Prostate gland (tissue), 2 donors: ENCODE measurements at regions not wholly inside any gene's neighbourhood (a gene's known extent, or its start where the extent isn't known, plus 50 kb on each side); places are given as distances from the start of the nearest gene placed in this dataset.

Source experiments
- DNase-seq: peaks from one replicate; pipeline ENCODE4 v3.0.0-alpha.2; 2019; ENCODE audit warnings: low spot score
- H3K27ac ChIP-seq, 2 donors: fragments of 200-600 bp; sonication (generic); 2 replicates each; pipeline ENCODE4 v1.5.1; 2017 to 2019
- H3K27me3 ChIP-seq: fragments of 200-600 bp; sonication (generic); replicated peaks from 2 replicates; pipeline ENCODE4 v1.5.1; 2019; ENCODE audit not compliant: insufficient read depth
- H3K36me3 ChIP-seq, 2 donors: fragments of 200-600 bp; sonication (generic); 1 replicate in 1 of 2; 2 replicates in 1 of 2; pipeline versions ENCODE4 v1.5.1 to v1.8.1; 2017 to 2019
- H3K4me1 ChIP-seq: fragments of 200-600 bp; sonication (generic); replicated peaks from 2 replicates; pipeline ENCODE4 v1.5.1; 2019
- H3K4me3 ChIP-seq, 2 donors: fragments of 200-600 bp; sonication (generic); 2 replicates each; pipeline ENCODE4 v1.5.1; 2017 to 2019
- H3K9me3 ChIP-seq: fragments of 200-600 bp; sonication (generic); 2 replicates; pipeline ENCODE4 v1.5.1; 2017
- POLR2A ChIP-seq: fragments of 450-650 bp; IDR thresholded peaks from one replicate; pipeline ENCODE4 v1.6.1; 2016; ENCODE audit warnings: antibody characterized with exemption, mild to moderate bottlenecking
- POLR2AphosphoS5 ChIP-seq: sonication (generic); formaldehyde crosslinking; IDR thresholded peaks from one replicate; pipeline ENCODE4 v1.6.1; 2017; ENCODE audit warnings: antibody characterized with exemption
- WGBS: methylation state at CpG from one replicate; pipeline ENCODE4 v1.1.5; 2018; 5-methylcytosine and 5-hydroxymethylcytosine counted together
- intact Hi-C: fragments of 100-400 bp; cut with DNase I; formaldehyde crosslinking; loops from one replicate; pipeline ENCODE4 v1.14.2; 2022
- TF ChIP-seq, protein P1 (sequence below), 4 experiments: fragments of 200-600 bp in 2 of 4; fragments of 450-650 bp in 2 of 4; sonication (generic) in 2 of 4; IDR thresholded peaks; 1 replicate in 3 of 4; 2 replicates in 1 of 4; pipeline ENCODE4 v1.5.1; 2016 to 2019; ENCODE audit warnings: antibody characterized with exemption in 4 of 4, mild to moderate bottlenecking in 2 of 4, moderate library complexity in 2 of 4

DNA sequence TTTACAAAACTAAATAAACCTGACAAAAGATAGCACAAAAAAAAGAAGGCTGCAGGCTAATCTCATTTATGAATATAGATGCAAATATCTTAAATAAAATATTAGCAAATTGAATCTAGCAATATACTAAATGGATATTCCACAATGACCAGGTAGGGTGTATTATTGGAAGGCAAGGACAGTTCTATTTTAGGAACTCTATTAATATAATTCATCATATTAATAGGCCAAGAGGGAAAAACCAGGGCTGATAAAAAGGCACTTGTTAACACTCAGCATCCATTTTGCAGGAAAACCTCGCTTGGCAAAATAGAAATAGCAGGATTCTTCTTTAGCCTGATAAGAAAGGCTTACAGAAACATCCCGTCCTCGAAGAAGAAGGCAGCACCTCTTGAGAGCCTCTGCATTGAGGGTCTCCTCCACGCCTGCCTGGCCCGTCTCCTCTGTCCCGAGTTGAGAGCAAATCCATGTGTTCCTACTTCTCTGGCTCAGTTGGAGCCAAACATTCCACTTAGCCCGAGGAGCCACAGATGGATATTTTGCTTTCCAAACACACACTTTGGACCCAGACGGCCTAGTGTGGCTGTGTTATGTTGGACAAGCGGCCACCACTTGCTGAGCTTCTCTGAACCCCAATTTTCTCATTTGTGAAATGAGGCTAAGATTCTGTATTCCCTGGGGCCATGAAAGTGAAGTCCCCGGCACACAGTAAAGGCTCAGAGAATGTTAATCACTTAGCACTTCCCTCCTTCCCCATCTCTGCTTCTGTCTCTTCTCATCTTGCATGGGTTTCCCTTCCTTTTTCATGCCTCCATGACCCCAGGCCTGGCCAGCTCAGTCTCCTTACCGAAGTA, 181.8 kb upstream of the MVB12B start:
- intact Hi-C loops: no loop called here
- H3K4me1 ChIP-seq: no peaks in the 10 kb centered on the region
- no peak overlapping the region for H3K27ac ChIP-seq
- H3K9me3 ChIP-seq: no peaks in the 10 kb centered on the region
- DNase-seq: peak; percentile 1
- H3K36me3 ChIP-seq: no peaks in the 10 kb centered on the region
- no peaks in the 10 kb centered on the region for H3K27me3 ChIP-seq
- no peak overlapping the region for H3K4me3 ChIP-seq
- WGBS: 71% methylated on average over 11 of the region's 11 CpGs
- TF ChIP-seq POLR2A: no peak
- TF ChIP-seq POLR2AphosphoS5: no peak
- TF ChIP-seq, protein P1, sequence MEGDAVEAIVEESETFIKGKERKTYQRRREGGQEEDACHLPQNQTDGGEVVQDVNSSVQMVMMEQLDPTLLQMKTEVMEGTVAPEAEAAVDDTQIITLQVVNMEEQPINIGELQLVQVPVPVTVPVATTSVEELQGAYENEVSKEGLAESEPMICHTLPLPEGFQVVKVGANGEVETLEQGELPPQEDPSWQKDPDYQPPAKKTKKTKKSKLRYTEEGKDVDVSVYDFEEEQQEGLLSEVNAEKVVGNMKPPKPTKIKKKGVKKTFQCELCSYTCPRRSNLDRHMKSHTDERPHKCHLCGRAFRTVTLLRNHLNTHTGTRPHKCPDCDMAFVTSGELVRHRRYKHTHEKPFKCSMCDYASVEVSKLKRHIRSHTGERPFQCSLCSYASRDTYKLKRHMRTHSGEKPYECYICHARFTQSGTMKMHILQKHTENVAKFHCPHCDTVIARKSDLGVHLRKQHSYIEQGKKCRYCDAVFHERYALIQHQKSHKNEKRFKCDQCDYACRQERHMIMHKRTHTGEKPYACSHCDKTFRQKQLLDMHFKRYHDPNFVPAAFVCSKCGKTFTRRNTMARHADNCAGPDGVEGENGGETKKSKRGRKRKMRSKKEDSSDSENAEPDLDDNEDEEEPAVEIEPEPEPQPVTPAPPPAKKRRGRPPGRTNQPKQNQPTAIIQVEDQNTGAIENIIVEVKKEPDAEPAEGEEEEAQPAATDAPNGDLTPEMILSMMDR (IDR thresholded peaks at IDR 0.05): no peak

DNA sequence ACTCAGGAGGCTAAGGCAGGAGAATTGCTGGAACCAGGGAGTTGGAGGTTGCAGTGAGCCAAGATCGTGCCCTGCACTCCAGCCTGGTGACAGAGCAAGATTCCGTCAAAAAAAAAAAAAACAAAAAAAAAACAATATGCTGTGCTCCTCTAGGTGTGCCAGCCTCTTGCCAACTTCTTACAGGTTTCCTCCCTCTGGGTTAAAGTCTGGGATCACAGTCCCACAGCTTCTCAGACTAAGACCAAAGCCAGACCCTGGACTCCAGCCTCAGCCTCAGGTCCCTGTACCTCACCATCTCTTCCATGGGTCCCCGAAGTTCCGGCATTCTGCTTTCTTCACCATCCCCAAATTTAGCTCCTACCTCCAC, 180.8 kb upstream of the MVB12B start:
- 75% methylated on average over 4 of the region's 4 CpGs for WGBS
- no peak overlapping the region for H3K4me3 ChIP-seq
- no peak overlapping the region for H3K27ac ChIP-seq
- TF ChIP-seq, protein P1 (IDR thresholded peaks at IDR 0.05): no peak
- TF ChIP-seq POLR2A: no peak
- TF ChIP-seq POLR2AphosphoS5: no peak
- intact Hi-C loops: no loop called here
- H3K9me3 ChIP-seq: no peaks in the 10 kb centered on the region
- no peaks in the 10 kb centered on the region for H3K27me3 ChIP-seq
- no peak for DNase-seq
- H3K36me3 ChIP-seq: no peaks in the 10 kb centered on the region
- no peaks in the 10 kb centered on the region for H3K4me1 ChIP-seq

DNA sequence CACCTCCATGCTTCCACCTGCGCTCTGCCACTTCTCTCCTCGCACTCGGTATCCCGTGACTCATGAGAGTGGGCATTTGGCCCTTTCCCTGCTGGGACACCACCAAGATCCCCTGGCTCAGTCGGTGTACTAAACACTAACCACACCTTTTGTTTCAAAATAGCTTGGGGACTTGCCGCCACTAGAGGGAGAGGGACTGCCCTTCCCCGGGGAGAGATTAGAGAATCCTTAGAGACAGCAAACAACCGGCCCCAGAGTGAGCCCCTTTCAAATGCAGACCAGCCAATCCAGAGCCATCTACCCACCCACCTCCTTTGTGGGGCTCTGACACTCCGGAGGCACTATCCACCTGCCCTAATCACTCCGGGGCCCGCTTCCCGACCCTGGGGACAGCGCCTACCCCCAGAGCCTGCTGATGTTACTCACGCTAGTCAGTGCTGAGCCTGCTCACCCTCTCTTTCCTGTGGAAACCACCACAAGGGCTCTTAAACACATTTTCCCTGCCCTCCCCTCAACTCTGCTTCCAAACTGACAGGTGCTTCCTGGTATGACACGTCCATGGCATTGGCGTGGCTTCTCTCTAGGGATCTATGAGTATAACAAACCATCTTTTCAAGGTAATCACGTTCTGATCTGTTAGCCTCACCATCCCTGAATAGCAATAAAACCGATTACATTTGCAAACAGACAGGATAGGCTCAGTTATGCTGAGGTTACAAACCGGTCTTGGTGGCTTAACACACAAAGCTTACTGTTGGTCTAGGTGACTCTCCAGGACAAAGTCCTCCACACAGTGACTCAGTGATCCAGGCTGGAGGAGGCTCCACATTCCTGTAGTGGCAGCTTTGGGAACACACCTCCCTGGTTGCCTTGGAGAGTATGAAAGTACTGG, 180.1 kb upstream of the MVB12B start:
- DNase-seq: no peak
- Histone ChIP-seq H3K9me3 (no peaks in the 10 kb centered on the region), H3K27ac (no peak overlapping the region), H3K27me3 (no peaks in the 10 kb centered on the region), H3K4me1 (no peaks in the 10 kb centered on the region), H3K36me3 (no peaks in the 10 kb centered on the region), H3K4me3 (no peak overlapping the region)
- intact Hi-C loops: no loop called here
- TF ChIP-seq POLR2AphosphoS5: no peak
- TF ChIP-seq, protein P1 (IDR thresholded peaks at IDR 0.05): peak in 2 of 4 experiments; percentile 16 to 28
- TF ChIP-seq POLR2A: no peak
- WGBS: 30% methylated on average over 19 of the region's 19 CpGs

DNA sequence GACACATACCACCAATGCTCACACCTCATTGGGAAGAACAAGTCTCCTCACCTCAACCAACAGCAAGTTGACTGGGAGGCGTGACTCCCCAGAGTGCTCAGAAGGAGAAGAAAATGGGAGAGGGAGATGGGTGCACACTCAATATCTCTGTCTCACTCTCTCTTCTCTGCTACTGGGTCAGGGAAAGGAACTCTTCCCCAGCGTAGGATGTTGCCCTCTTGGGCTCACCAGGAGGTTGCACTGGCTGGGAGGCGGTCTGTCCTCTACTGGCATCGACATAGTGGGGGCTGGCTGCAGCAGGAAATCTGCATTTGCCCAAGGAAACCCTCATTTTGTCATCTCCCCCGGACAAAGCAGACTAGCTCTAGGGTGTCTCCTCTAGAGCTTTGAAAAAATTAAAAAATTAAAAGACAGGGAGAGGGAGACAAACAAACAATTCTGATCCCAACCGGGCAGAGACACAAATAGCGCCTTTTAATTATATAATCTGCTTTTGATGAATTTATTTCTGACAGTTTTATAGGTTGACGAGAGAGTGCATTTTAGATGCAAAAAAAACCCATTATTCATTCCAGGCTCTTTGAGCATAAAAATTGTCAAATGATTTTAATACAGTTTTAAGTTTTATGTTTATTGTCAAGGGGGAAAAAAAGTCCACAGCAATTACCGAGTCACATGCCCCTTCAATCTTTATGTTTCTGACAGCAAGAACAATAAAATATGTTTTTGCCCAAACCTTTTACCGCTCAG, 179.3 kb upstream of the MVB12B start:
- TF ChIP-seq POLR2A (no peak), POLR2AphosphoS5 (no peak)
- TF ChIP-seq, protein P1 (IDR thresholded peaks at IDR 0.05): no peak
- intact Hi-C loops: no loop called here
- H3K4me1 ChIP-seq: no peaks in the 10 kb centered on the region
- WGBS: 31% methylated on average over 10 of the region's 10 CpGs
- peaks cover 3% of the 10 kb centered on the region for H3K27me3 ChIP-seq
- no peaks in the 10 kb centered on the region for H3K9me3 ChIP-seq
- H3K36me3 ChIP-seq: no peaks in the 10 kb centered on the region
- no peak overlapping the region for H3K27ac ChIP-seq
- peak; percentile 1 for DNase-seq
- H3K4me3 ChIP-seq: no peak overlapping the region
